Fibroblast of the aortic adventitia (primary cell): ENCODE measurements at regions not wholly inside any gene's neighbourhood (a gene's known extent, or its start where the extent isn't known, plus 50 kb on each side); places are given as distances from the start of the nearest gene placed in this dataset.

Experiments used
- DNase-seq: peaks from one replicate; pipeline ENCODE4 v3.0.0-alpha.2; 2010; ENCODE audit warnings: low read depth
- H3K4me3 ChIP-seq: 2 replicates; pipeline ENCODE4 v1.5.1; 2011; ENCODE audit warnings: low read depth, mild to moderate bottlenecking, control low read depth, low read length, moderate library complexity
- CTCF ChIP-seq: IDR thresholded peaks from 2 replicates; pipeline ENCODE4 v1.5.1; 2011; ENCODE audit warnings: mild to moderate bottlenecking, low read length, control low read depth, inconsistent platforms; ENCODE audit not compliant: insufficient read depth

- TF ChIP-seq CTCF: no peak
- no peak for DNase-seq
- no peak overlapping the region for H3K4me3 ChIP-seq
Observed at GRCh38 chr9:10729213-10729612, 116.4 kb upstream of the PTPRD start.

- TF ChIP-seq CTCF: no peak
- no peak for DNase-seq
- no peak overlapping the region for H3K4me3 ChIP-seq
Observed at GRCh38 chr9:10744669-10745068, 131.9 kb upstream of the PTPRD start.

GRCh38 chr9:10753474-10753873, 140.7 kb upstream of the PTPRD start:
- H3K4me3 ChIP-seq: no peak overlapping the region
- no peak for TF ChIP-seq CTCF
- no peak for DNase-seq

- no peak for DNase-seq
- TF ChIP-seq CTCF: no peak
- no peak overlapping the region for H3K4me3 ChIP-seq
Observed at GRCh38 chr9:10764481-10764880, 151.7 kb upstream of the PTPRD start.

GRCh38 chr9:10773136-10773535, 160.3 kb upstream of the PTPRD start:
- no peak overlapping the region for H3K4me3 ChIP-seq
- no peak for TF ChIP-seq CTCF
- DNase-seq: no peak

DNA sequence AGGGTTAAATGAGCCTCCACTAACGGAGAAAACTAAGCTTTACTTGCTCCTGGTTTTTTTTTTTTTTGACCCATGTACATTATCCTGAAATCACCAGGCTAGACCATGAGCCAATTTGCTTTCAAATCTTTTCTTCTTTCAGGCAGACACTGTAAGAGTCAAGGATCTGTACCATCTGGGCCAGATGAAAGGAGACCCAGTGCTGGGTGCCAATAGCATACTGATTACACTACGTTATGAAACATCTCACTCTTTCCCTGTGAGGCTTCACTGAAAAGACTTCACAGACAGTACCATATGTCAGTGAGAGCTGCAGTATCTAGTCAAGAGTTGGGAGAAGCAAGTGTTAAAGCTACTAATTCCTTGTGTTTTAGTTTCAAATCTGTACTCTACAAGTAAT, 161.2 kb upstream of the PTPRD start:
- no peak overlapping the region for H3K4me3 ChIP-seq
- TF ChIP-seq CTCF: no peak
- DNase-seq: no peak

DNA sequence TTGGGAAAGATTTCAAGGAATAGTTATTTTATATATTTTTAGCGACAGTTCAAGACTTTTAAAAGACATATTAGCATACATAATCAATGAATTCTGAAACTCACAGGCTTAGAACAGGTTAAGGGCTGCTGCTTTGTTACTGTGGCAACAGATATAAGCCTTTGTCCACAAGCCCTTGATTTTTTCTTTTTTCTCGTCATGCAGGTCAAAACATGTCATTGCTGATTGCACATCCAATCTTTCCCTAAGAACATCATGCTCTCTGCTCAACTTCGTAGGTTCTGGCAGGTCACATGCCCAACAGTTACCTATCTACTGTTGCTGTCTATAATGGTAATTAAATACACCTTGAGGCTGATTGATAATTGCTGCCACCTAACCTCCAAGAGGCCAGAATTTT, 172.5 kb upstream of the PTPRD start:
- no peak for TF ChIP-seq CTCF
- H3K4me3 ChIP-seq: no peak overlapping the region
- no peak for DNase-seq
